ENCODE measurements at regions not wholly inside any gene's neighbourhood (a gene's known extent, or its start where the extent isn't known, plus 50 kb on each side); places are given as distances from the start of the nearest gene placed in this dataset.

DNA sequence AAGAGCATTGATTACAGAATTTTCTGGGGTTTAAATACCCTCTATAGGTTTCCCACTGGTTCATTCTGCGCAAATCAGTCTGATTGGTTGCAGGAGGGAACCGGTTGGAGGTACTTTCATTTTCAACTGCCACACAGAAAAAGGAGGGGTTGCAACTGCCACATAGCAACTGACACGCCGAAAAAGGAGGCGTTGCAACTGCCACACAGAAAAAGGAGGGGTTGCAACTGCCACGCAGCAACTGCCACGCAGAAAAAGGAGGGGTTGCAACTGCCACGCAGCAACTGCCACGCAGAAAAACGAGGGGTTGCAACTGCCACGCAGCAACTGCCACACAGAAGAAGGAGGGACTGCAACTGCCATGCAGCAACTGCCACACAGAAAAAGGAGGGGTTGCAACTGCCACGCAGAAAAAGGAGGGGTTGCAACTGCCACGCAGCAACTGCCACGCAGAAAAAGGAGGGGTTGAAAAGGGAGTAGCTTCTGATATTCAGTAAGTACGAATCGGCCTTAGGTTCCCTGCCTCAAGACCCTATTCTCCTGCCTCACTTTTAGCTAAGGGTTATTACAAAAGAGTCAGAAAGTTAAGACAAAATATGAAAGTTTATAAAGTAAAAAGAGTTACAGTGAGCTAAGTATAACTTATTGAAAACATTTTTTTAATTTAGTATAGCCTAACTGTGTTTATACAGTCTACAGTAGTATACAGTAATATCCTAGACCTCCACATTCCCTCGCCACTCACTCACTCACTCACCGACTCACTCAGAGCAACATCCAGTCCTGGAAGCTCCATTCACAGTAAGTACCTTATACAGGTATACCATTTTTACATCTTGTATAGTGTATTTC, 431.8 kb downstream of the KCTD8 start:
- no peaks in the 10 kb centered on the region for H3K4me1 ChIP-seq (ENCODE audit: insufficient read depth, poor library complexity, severe bottlenecking)
- no peak overlapping the region for H3K4me3 ChIP-seq (ENCODE audit: severe bottlenecking)
- no peaks in the 10 kb centered on the region for H3K27me3 ChIP-seq (ENCODE audit: insufficient read depth, poor library complexity, severe bottlenecking)
- H3K9me3 ChIP-seq (ENCODE audit: severe bottlenecking), result no peaks in the 10 kb centered on the region
- ATAC-seq (ENCODE audit: low read depth) (no peak), DNase-seq (ENCODE audit: low spot score) (no peak)
- TF ChIP-seq, protein P1, sequence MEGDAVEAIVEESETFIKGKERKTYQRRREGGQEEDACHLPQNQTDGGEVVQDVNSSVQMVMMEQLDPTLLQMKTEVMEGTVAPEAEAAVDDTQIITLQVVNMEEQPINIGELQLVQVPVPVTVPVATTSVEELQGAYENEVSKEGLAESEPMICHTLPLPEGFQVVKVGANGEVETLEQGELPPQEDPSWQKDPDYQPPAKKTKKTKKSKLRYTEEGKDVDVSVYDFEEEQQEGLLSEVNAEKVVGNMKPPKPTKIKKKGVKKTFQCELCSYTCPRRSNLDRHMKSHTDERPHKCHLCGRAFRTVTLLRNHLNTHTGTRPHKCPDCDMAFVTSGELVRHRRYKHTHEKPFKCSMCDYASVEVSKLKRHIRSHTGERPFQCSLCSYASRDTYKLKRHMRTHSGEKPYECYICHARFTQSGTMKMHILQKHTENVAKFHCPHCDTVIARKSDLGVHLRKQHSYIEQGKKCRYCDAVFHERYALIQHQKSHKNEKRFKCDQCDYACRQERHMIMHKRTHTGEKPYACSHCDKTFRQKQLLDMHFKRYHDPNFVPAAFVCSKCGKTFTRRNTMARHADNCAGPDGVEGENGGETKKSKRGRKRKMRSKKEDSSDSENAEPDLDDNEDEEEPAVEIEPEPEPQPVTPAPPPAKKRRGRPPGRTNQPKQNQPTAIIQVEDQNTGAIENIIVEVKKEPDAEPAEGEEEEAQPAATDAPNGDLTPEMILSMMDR (IDR thresholded peaks at IDR 0.05; ENCODE audit: poor library complexity, severe bottlenecking), result no peak
- H3K27ac ChIP-seq (ENCODE audit: poor library complexity, severe bottlenecking), result no peak overlapping the region
- no peaks in the 10 kb centered on the region for H3K36me3 ChIP-seq (ENCODE audit: low read depth)

DNA sequence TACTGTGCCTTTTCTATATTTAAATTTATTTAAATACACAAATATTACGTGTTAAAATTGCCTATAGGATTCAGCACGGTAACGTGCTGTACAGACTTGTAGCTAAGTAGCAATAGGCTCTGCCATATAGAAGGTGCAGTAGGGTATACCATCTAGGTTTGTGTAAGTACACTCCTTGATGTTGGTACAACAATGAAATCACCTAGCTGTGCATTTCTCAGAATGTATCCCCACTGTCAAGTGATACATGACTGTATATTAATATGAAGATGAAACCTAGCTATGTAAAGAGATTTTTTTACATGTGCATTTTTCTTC, 431.2 kb downstream of the KCTD8 start:
- Histone ChIP-seq H3K4me3 (ENCODE audit: severe bottlenecking) (no peak overlapping the region), H3K27ac (ENCODE audit: poor library complexity, severe bottlenecking) (no peak overlapping the region), H3K4me1 (ENCODE audit: insufficient read depth, poor library complexity, severe bottlenecking) (no peaks in the 10 kb centered on the region), H3K36me3 (ENCODE audit: low read depth) (no peaks in the 10 kb centered on the region), H3K27me3 (ENCODE audit: insufficient read depth, poor library complexity, severe bottlenecking) (no peaks in the 10 kb centered on the region), H3K9me3 (ENCODE audit: severe bottlenecking) (no peaks in the 10 kb centered on the region)
- no peak for ATAC-seq (ENCODE audit: low read depth)
- TF ChIP-seq, protein P1 (IDR thresholded peaks at IDR 0.05; ENCODE audit: poor library complexity, severe bottlenecking), result no peak
- DNase-seq (ENCODE audit: low spot score), result no peak

DNA sequence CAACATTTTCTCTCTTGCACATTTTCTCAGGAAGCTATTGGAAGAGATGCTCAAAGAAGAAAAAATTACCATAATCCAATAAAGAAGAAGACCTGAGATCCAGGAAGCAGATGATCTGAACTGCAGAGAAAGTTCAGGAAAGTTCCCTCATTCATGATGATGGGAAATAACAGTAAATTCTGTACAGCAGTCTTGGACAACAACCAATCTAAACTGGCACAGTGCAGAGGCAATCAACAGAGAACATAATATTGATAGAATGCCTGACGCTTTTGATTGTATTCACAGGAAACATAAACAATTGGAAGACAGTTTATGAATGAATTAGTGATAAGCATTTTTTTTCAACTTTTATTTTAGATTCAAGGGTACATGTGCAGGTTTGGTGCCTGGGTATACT, 428.9 kb downstream of the KCTD8 start:
- ATAC-seq (ENCODE audit: low read depth) (no peak), DNase-seq (ENCODE audit: low spot score) (no peak)
- Histone ChIP-seq H3K27ac (ENCODE audit: poor library complexity, severe bottlenecking) (no peak overlapping the region), H3K27me3 (ENCODE audit: insufficient read depth, poor library complexity, severe bottlenecking) (no peaks in the 10 kb centered on the region), H3K4me3 (ENCODE audit: severe bottlenecking) (no peak overlapping the region), H3K9me3 (ENCODE audit: severe bottlenecking) (no peaks in the 10 kb centered on the region), H3K36me3 (ENCODE audit: low read depth) (no peaks in the 10 kb centered on the region), H3K4me1 (ENCODE audit: insufficient read depth, poor library complexity, severe bottlenecking) (no peaks in the 10 kb centered on the region)
- TF ChIP-seq, protein P1 (IDR thresholded peaks at IDR 0.05; ENCODE audit: poor library complexity, severe bottlenecking), result no peak

DNA sequence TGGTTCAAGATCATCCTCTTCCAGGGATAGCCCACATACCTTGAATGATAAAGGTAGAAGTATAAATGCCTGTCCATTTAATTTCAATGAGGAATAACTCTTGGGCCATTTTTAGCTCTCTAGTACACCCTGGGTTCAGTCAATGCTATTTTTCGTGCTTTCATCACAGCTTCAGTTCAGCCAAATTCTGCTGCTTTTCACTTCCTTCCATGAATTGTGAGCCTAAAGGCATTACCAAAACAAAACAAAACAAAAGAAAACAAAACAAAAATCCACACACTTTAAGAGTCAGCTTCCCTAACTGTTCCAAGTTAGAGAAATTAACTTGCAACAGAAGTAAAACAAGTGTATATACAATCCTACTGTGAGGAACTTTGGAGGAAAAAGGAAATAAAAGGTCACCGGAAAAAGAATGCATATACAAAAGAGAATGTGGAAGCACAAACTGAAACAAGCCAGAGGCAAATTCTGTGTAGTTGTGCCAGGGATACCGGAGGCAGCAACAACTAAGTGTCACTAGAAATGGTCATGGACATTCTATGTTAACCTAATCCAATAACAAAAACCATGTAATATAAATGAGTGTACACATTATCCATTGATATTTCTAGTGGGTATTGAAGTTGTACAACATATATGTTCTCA, 423.1 kb downstream of the KCTD8 start:
- Histone ChIP-seq H3K4me3 (ENCODE audit: severe bottlenecking) (no peak overlapping the region), H3K36me3 (ENCODE audit: low read depth) (no peaks in the 10 kb centered on the region), H3K9me3 (ENCODE audit: severe bottlenecking) (no peaks in the 10 kb centered on the region), H3K4me1 (ENCODE audit: insufficient read depth, poor library complexity, severe bottlenecking) (no peaks in the 10 kb centered on the region), H3K27ac (ENCODE audit: poor library complexity, severe bottlenecking) (no peak overlapping the region), H3K27me3 (ENCODE audit: insufficient read depth, poor library complexity, severe bottlenecking) (no peaks in the 10 kb centered on the region)
- ATAC-seq (ENCODE audit: low read depth), result no peak
- DNase-seq (ENCODE audit: low spot score), result no peak
- TF ChIP-seq, protein P1 (IDR thresholded peaks at IDR 0.05; ENCODE audit: poor library complexity, severe bottlenecking), result no peak

DNA sequence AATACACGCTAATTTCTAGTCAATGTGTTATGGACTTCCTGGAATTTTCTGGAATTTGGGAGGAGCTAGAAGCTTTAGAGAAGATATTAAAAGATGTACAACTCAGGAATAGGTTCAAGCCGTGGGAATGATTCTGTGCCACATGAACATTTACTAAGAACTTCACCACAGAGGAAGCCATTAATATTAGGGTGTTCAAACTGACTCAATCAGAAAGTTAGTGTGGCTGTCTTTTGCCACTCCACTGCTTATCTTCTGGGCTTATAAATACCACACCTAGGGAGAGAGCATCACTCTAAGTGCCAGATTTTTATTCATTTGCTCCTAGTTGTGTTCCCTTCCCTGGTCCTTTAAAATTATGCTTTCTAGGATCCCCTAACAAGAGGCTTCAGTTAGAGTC, 409.8 kb downstream of the KCTD8 start:
- H3K4me1 ChIP-seq (ENCODE audit: insufficient read depth, poor library complexity, severe bottlenecking), result no peaks in the 10 kb centered on the region
- H3K27ac ChIP-seq (ENCODE audit: poor library complexity, severe bottlenecking), result no peak overlapping the region
- no peaks in the 10 kb centered on the region for H3K36me3 ChIP-seq (ENCODE audit: low read depth)
- no peaks in the 10 kb centered on the region for H3K27me3 ChIP-seq (ENCODE audit: insufficient read depth, poor library complexity, severe bottlenecking)
- DNase-seq (ENCODE audit: low spot score) (no peak), ATAC-seq (ENCODE audit: low read depth) (no peak)
- no peak overlapping the region for H3K4me3 ChIP-seq (ENCODE audit: severe bottlenecking)
- TF ChIP-seq, protein P1 (IDR thresholded peaks at IDR 0.05; ENCODE audit: poor library complexity, severe bottlenecking), result no peak
- no peaks in the 10 kb centered on the region for H3K9me3 ChIP-seq (ENCODE audit: severe bottlenecking)
